Neural progenitor cell (in vitro differentiated cells): ENCODE measurements at regions not wholly inside any gene's neighbourhood (a gene's known extent, or its start where the extent isn't known, plus 50 kb on each side); places are given as distances from the start of the nearest gene placed in this dataset.

ENCODE experiments used
- CTCF ChIP-seq: fragments of 200-600 bp; sonication (generic); IDR thresholded peaks from 2 replicates; pipeline ENCODE4 v1.5.1; 2017; ENCODE audit warnings: antibody characterized with exemption, mild to moderate bottlenecking
- EZH2 ChIP-seq: fragments of 200-600 bp; sonication (generic); IDR thresholded peaks from 2 replicates; pipeline ENCODE4 v1.6.1; 2017; ENCODE audit warnings: antibody characterized with exemption, mild to moderate bottlenecking, moderate library complexity

- TF ChIP-seq CTCF = no peak
- no peak for TF ChIP-seq EZH2
Measured at GRCh38 chr20:50266293-50267040, 75.8 kb downstream of the CEBPB start.
